ENCODE measurements at regions not wholly inside any gene's neighbourhood (a gene's known extent, or its start where the extent isn't known, plus 50 kb on each side); places are given as distances from the start of the nearest gene placed in this dataset.
"Not testable (repeated sequence)": the region's sequence is repeated elsewhere in the genome, so short reads cannot be mapped to it uniquely, and the experiment has no call there.

- H3K4me3 ChIP-seq (ENCODE audit: low read depth, low read length); CTCF ChIA-PET; H3K36me3 ChIP-seq (ENCODE audit: control insufficient read depth in 2 of 2, insufficient read depth in 1 of 2, low read length in 2 of 2); H3K4me1 ChIP-seq (ENCODE audit: control insufficient read depth, insufficient read depth, low read length); POLR2A ChIA-PET; H3K9me3 ChIP-seq (ENCODE audit: control insufficient read depth, insufficient read depth, low read depth, low read length); H3K27ac ChIP-seq (ENCODE audit: extremely low read depth, low read depth, low read length): not testable (repeated sequence)
- peak; percentile 97; the same call in 1 of the 2 replicates for TF ChIP-seq TRIM28 (IDR thresholded peaks at IDR 0.05; ENCODE audit: borderline replicate concordance, low read length)
- peak; percentile 98 for TF ChIP-seq SETDB1 (IDR thresholded peaks at IDR 0.05; ENCODE audit: insufficient read length, low read length)
These were observed 148.2 kb upstream of the CHODL start for GRCh38 chr21:18096413-18096812.

- CTCF ChIA-PET = interaction anchor here (0.6 to 1.0 kb wide), 3 partner anchors 10 to 98 kb away, joined by 3 to 5 read pairs (median 3); no protein-coding TSS in a partner anchor
- Histone ChIP-seq H3K27ac (ENCODE audit: extremely low read depth, low read depth, low read length) (no peak overlapping the region), H3K9me3 (ENCODE audit: control insufficient read depth, insufficient read depth, low read depth, low read length) (no peaks in the 10 kb centered on the region), H3K4me1 (ENCODE audit: control insufficient read depth, insufficient read depth, low read length) (peaks cover 3% of the 10 kb centered on the region; the same call in 1 of the 2 replicates), H3K36me3 (ENCODE audit: control insufficient read depth in 2 of 2, insufficient read depth in 1 of 2, low read length in 2 of 2) (no peaks in the 10 kb centered on the region), H3K4me3 (ENCODE audit: low read depth, low read length) (no peak overlapping the region)
- TF ChIP-seq SP7 (tag by site-specific recombination; IDR thresholded peaks at IDR 0.05) (no peak), AEBP2 (tag by site-specific recombination; IDR thresholded peaks at IDR 0.05; ENCODE audit: borderline replicate concordance) (no peak), ZIC2 (tag by site-specific recombination; IDR thresholded peaks at IDR 0.05) (no peak), ZNF830 (tag by site-specific recombination; IDR thresholded peaks at IDR 0.05; ENCODE audit: low read depth) (no peak), ZNF280C (tag by site-specific recombination; IDR thresholded peaks at IDR 0.05) (no peak), ZBTB20 (tag by site-specific recombination; IDR thresholded peaks at IDR 0.05) (no peak), ZSCAN5A (tag by site-specific recombination; IDR thresholded peaks at IDR 0.05) (no peak), ZNF416 (tag by site-specific recombination; IDR thresholded peaks at IDR 0.05) (no peak), PRDM6 (tag by site-specific recombination; IDR thresholded peaks at IDR 0.05) (no peak), ZNF121 (tag by site-specific recombination; IDR thresholded peaks at IDR 0.05) (no peak), GLIS2 (tag by site-specific recombination; IDR thresholded peaks at IDR 0.05) (no peak), HOXA7 (CRISPR knock-in tag; IDR thresholded peaks at IDR 0.05; ENCODE audit: borderline replicate concordance) (no peak)
- POLR2A ChIA-PET = no interaction called here
These were observed 154.8 kb upstream of the CHODL start for GRCh38 chr21:18089786-18090185.

- CTCF ChIA-PET = no interaction called here
- POLR2A ChIA-PET = interaction anchor here (0.7 kb wide), 1 partner anchor 423 kb away, joined by 3 read pairs; no protein-coding TSS in a partner anchor
These were observed 174.2 kb upstream of the CHODL start for GRCh38 chr21:18070392-18070791.

More at GRCh38 chr21:18070392-18070791, 174.2 kb upstream of the CHODL start:
- no peaks in the 10 kb centered on the region for H3K36me3 ChIP-seq (ENCODE audit: control insufficient read depth in 2 of 2, insufficient read depth in 1 of 2, low read length in 2 of 2)
- no peak overlapping the region for H3K4me3 ChIP-seq (ENCODE audit: low read depth, low read length)
- H3K4me1 ChIP-seq (ENCODE audit: control insufficient read depth, insufficient read depth, low read length) = peaks cover 2% of the 10 kb centered on the region; the same call in 1 of the 2 replicates
- no peak overlapping the region for H3K27ac ChIP-seq (ENCODE audit: extremely low read depth, low read depth, low read length)
- no peaks in the 10 kb centered on the region for H3K9me3 ChIP-seq (ENCODE audit: control insufficient read depth, insufficient read depth, low read depth, low read length)
- 0 out of 2 replicates have a peak, but pooled peaks have one; percentile 53 for TF ChIP-seq WT1 (tag by site-specific recombination; IDR thresholded peaks at IDR 0.05)
- TF ChIP-seq OSR2 (tag by site-specific recombination; IDR thresholded peaks at IDR 0.05) = peak; percentile 30; the same call in 1 of the 2 replicates
- no peak for TF ChIP-seq HOXA7 (CRISPR knock-in tag; IDR thresholded peaks at IDR 0.05; ENCODE audit: borderline replicate concordance)
- peak; percentile 86 for TF ChIP-seq TCF7L2 (IDR thresholded peaks at IDR 0.05; ENCODE audit: borderline replicate concordance, low read depth, low read length)
- 0 out of 2 replicates have a peak, but pooled peaks have one; percentile 54 for TF ChIP-seq TRIM28 (IDR thresholded peaks at IDR 0.05; ENCODE audit: borderline replicate concordance, low read length)
- TF ChIP-seq ZBTB48 (tag by site-specific recombination; IDR thresholded peaks at IDR 0.05) = no peak
